GM12878 (cell line): ENCODE measurements at regions not wholly inside any gene's neighbourhood (a gene's known extent, or its start where the extent isn't known, plus 50 kb on each side); places are given as distances from the start of the nearest gene placed in this dataset.

ENCODE experiments used
- E2F8 ChIP-seq: fragments of 450-650 bp; IDR thresholded peaks from 2 replicates; pipeline ENCODE4 v1.6.1; 2018; ENCODE audit warnings: mild to moderate bottlenecking, low read depth, moderate library complexity; ENCODE audit not compliant: partially characterized antibody
- GATAD2B ChIP-seq: fragments of 450-650 bp; conservative IDR thresholded peaks from 2 replicates; pipeline ENCODE4 v1.6.1; 2017; ENCODE audit warnings: low read depth, mild to moderate bottlenecking, moderate library complexity
- HSF1 ChIP-seq: fragments of 150-350 bp; IDR thresholded peaks from 2 replicates; pipeline ENCODE4 v1.6.1; 2014; ENCODE audit warnings: mild to moderate bottlenecking, low read depth, low read length
- NKRF ChIP-seq: fragments of 450-650 bp; conservative IDR thresholded peaks from 2 replicates; pipeline ENCODE4 v1.6.1; 2017; ENCODE audit warnings: mild to moderate bottlenecking, moderate library complexity
- SUZ12 ChIP-seq: fragments of 200-600 bp; sonication (generic); IDR thresholded peaks from one replicate; pipeline ENCODE4 v1.6.1; 2018; ENCODE audit warnings: antibody characterized with exemption, mild to moderate bottlenecking; ENCODE audit not compliant: unreplicated experiment
- TF ChIP-seq, protein P1 (sequence below), 3 experiments: IDR thresholded peaks in 2 of 3; conservative IDR thresholded peaks in 1 of 3; 2 replicates each; pipeline ENCODE4 v1.5.1; 2011; ENCODE audit warnings: low read depth in 3 of 3, low read length in 3 of 3, mild to moderate bottlenecking in 3 of 3, control low read depth in 2 of 3, moderate library complexity in 2 of 3, inconsistent platforms in 1 of 3, mixed read lengths in 1 of 3; ENCODE audit not compliant: control insufficient read depth in 2 of 3, insufficient read depth in 1 of 3; ENCODE audit errors: extremely low read depth in 1 of 3
- TF ChIP-seq, protein P2 (sequence below): IDR thresholded peaks from 2 replicates; pipeline ENCODE4 v1.6.1; 2012; ENCODE audit warnings: mild to moderate bottlenecking, low read depth, low read length

GRCh38 chr18:62460851-62461300, 61.9 kb upstream of the ZCCHC2 start (continued):
- TF ChIP-seq, protein P1, sequence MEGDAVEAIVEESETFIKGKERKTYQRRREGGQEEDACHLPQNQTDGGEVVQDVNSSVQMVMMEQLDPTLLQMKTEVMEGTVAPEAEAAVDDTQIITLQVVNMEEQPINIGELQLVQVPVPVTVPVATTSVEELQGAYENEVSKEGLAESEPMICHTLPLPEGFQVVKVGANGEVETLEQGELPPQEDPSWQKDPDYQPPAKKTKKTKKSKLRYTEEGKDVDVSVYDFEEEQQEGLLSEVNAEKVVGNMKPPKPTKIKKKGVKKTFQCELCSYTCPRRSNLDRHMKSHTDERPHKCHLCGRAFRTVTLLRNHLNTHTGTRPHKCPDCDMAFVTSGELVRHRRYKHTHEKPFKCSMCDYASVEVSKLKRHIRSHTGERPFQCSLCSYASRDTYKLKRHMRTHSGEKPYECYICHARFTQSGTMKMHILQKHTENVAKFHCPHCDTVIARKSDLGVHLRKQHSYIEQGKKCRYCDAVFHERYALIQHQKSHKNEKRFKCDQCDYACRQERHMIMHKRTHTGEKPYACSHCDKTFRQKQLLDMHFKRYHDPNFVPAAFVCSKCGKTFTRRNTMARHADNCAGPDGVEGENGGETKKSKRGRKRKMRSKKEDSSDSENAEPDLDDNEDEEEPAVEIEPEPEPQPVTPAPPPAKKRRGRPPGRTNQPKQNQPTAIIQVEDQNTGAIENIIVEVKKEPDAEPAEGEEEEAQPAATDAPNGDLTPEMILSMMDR (IDR thresholded peaks at IDR 0.05 in 2 of 3, conservative IDR thresholded peaks at IDR 0.05 in 1 of 3; ENCODE audit: control insufficient read depth in 2 of 3, extremely low read depth in 1 of 3, insufficient read depth in 1 of 3, low read depth in 3 of 3, low read length in 3 of 3) = no peak
- TF ChIP-seq GATAD2B = no peak
- TF ChIP-seq NKRF = no peak
- TF ChIP-seq, protein P2, sequence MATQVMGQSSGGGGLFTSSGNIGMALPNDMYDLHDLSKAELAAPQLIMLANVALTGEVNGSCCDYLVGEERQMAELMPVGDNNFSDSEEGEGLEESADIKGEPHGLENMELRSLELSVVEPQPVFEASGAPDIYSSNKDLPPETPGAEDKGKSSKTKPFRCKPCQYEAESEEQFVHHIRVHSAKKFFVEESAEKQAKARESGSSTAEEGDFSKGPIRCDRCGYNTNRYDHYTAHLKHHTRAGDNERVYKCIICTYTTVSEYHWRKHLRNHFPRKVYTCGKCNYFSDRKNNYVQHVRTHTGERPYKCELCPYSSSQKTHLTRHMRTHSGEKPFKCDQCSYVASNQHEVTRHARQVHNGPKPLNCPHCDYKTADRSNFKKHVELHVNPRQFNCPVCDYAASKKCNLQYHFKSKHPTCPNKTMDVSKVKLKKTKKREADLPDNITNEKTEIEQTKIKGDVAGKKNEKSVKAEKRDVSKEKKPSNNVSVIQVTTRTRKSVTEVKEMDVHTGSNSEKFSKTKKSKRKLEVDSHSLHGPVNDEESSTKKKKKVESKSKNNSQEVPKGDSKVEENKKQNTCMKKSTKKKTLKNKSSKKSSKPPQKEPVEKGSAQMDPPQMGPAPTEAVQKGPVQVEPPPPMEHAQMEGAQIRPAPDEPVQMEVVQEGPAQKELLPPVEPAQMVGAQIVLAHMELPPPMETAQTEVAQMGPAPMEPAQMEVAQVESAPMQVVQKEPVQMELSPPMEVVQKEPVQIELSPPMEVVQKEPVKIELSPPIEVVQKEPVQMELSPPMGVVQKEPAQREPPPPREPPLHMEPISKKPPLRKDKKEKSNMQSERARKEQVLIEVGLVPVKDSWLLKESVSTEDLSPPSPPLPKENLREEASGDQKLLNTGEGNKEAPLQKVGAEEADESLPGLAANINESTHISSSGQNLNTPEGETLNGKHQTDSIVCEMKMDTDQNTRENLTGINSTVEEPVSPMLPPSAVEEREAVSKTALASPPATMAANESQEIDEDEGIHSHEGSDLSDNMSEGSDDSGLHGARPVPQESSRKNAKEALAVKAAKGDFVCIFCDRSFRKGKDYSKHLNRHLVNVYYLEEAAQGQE = no peak
- no peak for TF ChIP-seq SUZ12
- no peak for TF ChIP-seq E2F8
- no peak for TF ChIP-seq HSF1
